ENCODE measurements at regions not wholly inside any gene's neighbourhood (a gene's known extent, or its start where the extent isn't known, plus 50 kb on each side); places are given as distances from the start of the nearest gene placed in this dataset.

- Histone ChIP-seq H4K20me1 (ENCODE audit: control insufficient read depth, insufficient read depth, insufficient read length) (no peaks in the 10 kb centered on the region), H2AK5ac (ENCODE audit: insufficient read length, low read length) (no peak overlapping the region), H3K79me2 (ENCODE audit: insufficient read depth, low read length) (no peaks in the 10 kb centered on the region), H4K91ac (ENCODE audit: insufficient read length, low read depth, low read length) (no peak overlapping the region), H3K9ac (ENCODE audit: extremely low read depth, insufficient read length, low read length) (no peak overlapping the region), H4K8ac (replicated peaks; ENCODE audit: insufficient read length, low read depth, low read length) (no peak overlapping the region), H4K5ac (ENCODE audit: insufficient read length, low read depth, low read length) (no peak overlapping the region), H3K56ac (ENCODE audit: insufficient read length, low read depth, low read length) (no peak overlapping the region), H2BK12ac (ENCODE audit: insufficient read length, low read depth, low read length) (no peak overlapping the region), H2BK20ac (ENCODE audit: low read depth, low read length, poor library complexity, severe bottlenecking) (no peak overlapping the region), H3K9me3 (ENCODE audit: control insufficient read depth, low read depth, low read length) (no peaks in the 10 kb centered on the region), H3K4ac (ENCODE audit: low read depth, low read length) (no peak overlapping the region), H2BK5ac (ENCODE audit: insufficient read length, low read length) (no peak overlapping the region), H3K18ac (ENCODE audit: insufficient read length, low read depth, low read length) (no peak overlapping the region), H3K79me1 (ENCODE audit: insufficient read depth, low read depth, low read length, poor library complexity, severe bottlenecking) (no peaks in the 10 kb centered on the region), H2AFZ (ENCODE audit: low read length) (no peak overlapping the region), H3K27ac (ENCODE audit: insufficient read length, low read depth, low read length) (no peak overlapping the region), H3K4me1 (ENCODE audit: insufficient read depth, low read length) (no peaks in the 10 kb centered on the region), H2BK15ac (ENCODE audit: low read depth, low read length) (no peak overlapping the region), H3K14ac (ENCODE audit: insufficient read depth, low read length) (no peak overlapping the region), H3K27me3 (ENCODE audit: insufficient read depth, low read length) (no peaks in the 10 kb centered on the region), H3K23ac (ENCODE audit: insufficient read length, low read depth, low read length) (no peak overlapping the region), H2BK120ac (ENCODE audit: low read depth, low read length, poor library complexity, severe bottlenecking) (no peak overlapping the region), H3K4me2 (ENCODE audit: insufficient read depth, insufficient read length, low read length) (no peak overlapping the region), H3K23me2 (ENCODE audit: insufficient read length, low read depth, low read length, poor library complexity, severe bottlenecking) (peaks cover 4% of the 10 kb centered on the region), H3T11ph (ENCODE audit: low read length) (no peak overlapping the region)
- no peak overlapping the region for H3K4me3 Mint-ChIP-seq
- no CpG with 5 or more reads among the region's 5 CpGs for WGBS (ENCODE audit: extremely low coverage, insufficient read length, low lambda C conversion rate)
- no peak for TF ChIP-seq CTCF (conservative IDR thresholded peaks at IDR 0.05)
- peaks cover 5 to 7% of the 10 kb centered on the region in 2 experiments for H3K4me1 Mint-ChIP-seq
- H3K9me3 Mint-ChIP-seq, result no peaks in the 10 kb centered on the region
- peaks cover 0 to 2% (median 0%) of the 10 kb centered on the region in 3 experiments; a peak in 1 of 7 replicates for H3K36me3 Mint-ChIP-seq (ENCODE audit: insufficient read depth in 1 of 3, low read depth in 3 of 3)
- H3K27ac Mint-ChIP-seq, result no peak overlapping the region; a peak in 1 of 7 replicates
- no peak for DNase-seq
- H3K27me3 Mint-ChIP-seq (ENCODE audit: low read depth), result peaks cover 6% of the 10 kb centered on the region
These were observed 54.3 kb upstream of the IYD start for GRCh38 chr6:150314230-150315188.
